ENCODE measurements at regions not wholly inside any gene's neighbourhood (a gene's known extent, or its start where the extent isn't known, plus 50 kb on each side); places are given as distances from the start of the nearest gene placed in this dataset.

DNA sequence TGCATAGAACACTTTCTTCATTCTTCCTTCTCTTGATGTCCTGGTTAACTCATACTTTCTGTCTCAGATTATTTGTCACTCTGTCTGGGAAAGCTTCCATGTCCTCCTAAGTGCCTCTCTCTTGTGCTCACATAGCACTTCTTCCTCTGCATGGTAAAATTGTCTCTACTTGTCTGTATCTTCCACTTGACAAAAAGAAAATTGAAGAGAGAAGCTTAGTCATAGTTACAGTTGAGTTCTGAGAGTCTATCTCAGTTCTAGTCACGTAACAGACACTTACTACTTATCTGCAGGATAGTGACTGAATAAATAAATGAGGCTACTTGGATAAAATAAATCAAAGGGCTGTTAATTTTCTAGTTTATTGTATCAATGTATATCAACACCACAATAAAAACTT is 458.1 kb downstream of the HTR7 start:
- TF ChIP-seq, protein P1, sequence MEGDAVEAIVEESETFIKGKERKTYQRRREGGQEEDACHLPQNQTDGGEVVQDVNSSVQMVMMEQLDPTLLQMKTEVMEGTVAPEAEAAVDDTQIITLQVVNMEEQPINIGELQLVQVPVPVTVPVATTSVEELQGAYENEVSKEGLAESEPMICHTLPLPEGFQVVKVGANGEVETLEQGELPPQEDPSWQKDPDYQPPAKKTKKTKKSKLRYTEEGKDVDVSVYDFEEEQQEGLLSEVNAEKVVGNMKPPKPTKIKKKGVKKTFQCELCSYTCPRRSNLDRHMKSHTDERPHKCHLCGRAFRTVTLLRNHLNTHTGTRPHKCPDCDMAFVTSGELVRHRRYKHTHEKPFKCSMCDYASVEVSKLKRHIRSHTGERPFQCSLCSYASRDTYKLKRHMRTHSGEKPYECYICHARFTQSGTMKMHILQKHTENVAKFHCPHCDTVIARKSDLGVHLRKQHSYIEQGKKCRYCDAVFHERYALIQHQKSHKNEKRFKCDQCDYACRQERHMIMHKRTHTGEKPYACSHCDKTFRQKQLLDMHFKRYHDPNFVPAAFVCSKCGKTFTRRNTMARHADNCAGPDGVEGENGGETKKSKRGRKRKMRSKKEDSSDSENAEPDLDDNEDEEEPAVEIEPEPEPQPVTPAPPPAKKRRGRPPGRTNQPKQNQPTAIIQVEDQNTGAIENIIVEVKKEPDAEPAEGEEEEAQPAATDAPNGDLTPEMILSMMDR (IDR thresholded peaks at IDR 0.05) = no peak
- no peak for TF ChIP-seq POLR2A (IDR thresholded peaks at IDR 0.05)

All from sigmoid colon (tissue), 3 donors.